NB4 (cell line): ENCODE measurements at regions not wholly inside any gene's neighbourhood (a gene's known extent, or its start where the extent isn't known, plus 50 kb on each side); places are given as distances from the start of the nearest gene placed in this dataset.

Experiments
- CTCF ChIP-seq: IDR thresholded peaks from one replicate; pipeline ENCODE4 v1.5.1; 2012; ENCODE audit warnings: low read depth, low read length
- MAX ChIP-seq: IDR thresholded peaks from 2 replicates; pipeline ENCODE4 v1.6.1; 2011; ENCODE audit warnings: low read depth, low read length
- MYC ChIP-seq: IDR thresholded peaks from 2 replicates; pipeline ENCODE4 v1.6.1; 2011; ENCODE audit warnings: low read depth, low read length
- POLR2A ChIP-seq: IDR thresholded peaks from 2 replicates; pipeline ENCODE4 v1.6.1; 2011; ENCODE audit warnings: mild to moderate bottlenecking; ENCODE audit not compliant: insufficient read length; ENCODE audit errors: extremely low read depth

- TF ChIP-seq POLR2A: no peak
- TF ChIP-seq CTCF: no peak
- TF ChIP-seq MAX: no peak
- no peak for TF ChIP-seq MYC
These were observed 2266.4 kb upstream of the TENM3 start for GRCh38 chr4:179976777-179977176.
